Stomach (tissue), 8 donors: ENCODE measurements at regions not wholly inside any gene's neighbourhood (a gene's known extent, or its start where the extent isn't known, plus 50 kb on each side); places are given as distances from the start of the nearest gene placed in this dataset.

Experiments used
- DNase-seq, 2 donors: peaks; one replicate each; pipeline versions ENCODE4 v3.0.0 to v3.0.0-alpha.2; 2013 to 2019
- H3K27ac ChIP-seq, 5 donors: fragments of 200-600 bp in 4 of 5; sonication (generic) in 4 of 5; one replicate each; pipeline ENCODE4 v1.5.1; 2013 to 2019; ENCODE audit warnings: mild to moderate bottlenecking in 1 of 5, moderate library complexity in 1 of 5
- H3K27me3 ChIP-seq, 3 donors: fragments of 200-600 bp; sonication (generic); one replicate each; pipeline ENCODE4 v1.5.1; 2017 to 2019; ENCODE audit warnings: mixed run types in 1 of 3
- H3K36me3 ChIP-seq, 4 donors: fragments of 200-600 bp; sonication (generic); 1 replicate in 3 of 4; 2 replicates in 1 of 4; pipeline ENCODE4 v1.5.1; 2016 to 2019
- H3K4me1 ChIP-seq, 4 donors: fragments of 200-600 bp; sonication (generic); one replicate each; pipeline ENCODE4 v1.5.1; 2016 to 2019
- H3K4me3 ChIP-seq, 4 donors: fragments of 200-600 bp; sonication (generic) in 3 of 4; one replicate each; pipeline ENCODE4 v1.5.1; 2016 to 2019; ENCODE audit warnings: mild to moderate bottlenecking in 1 of 4
- H3K9me3 ChIP-seq, 4 donors: fragments of 200-600 bp; sonication (generic); one replicate each; pipeline ENCODE4 v1.5.1; 2016 to 2019
- EP300 ChIP-seq: sonication (generic); formaldehyde crosslinking; IDR thresholded peaks from one replicate; pipeline ENCODE4 v1.6.1; 2017; ENCODE audit warnings: antibody characterized with exemption
- POLR2A ChIP-seq, 4 donors: fragments of 450-650 bp; IDR thresholded peaks; one replicate each; pipeline ENCODE4 v1.6.1; 2016; ENCODE audit warnings: antibody characterized with exemption in 4 of 4, control low read depth in 2 of 4, mild to moderate bottlenecking in 1 of 4, moderate library complexity in 1 of 4
- POLR2AphosphoS5 ChIP-seq, 3 donors: sonication (generic); formaldehyde crosslinking; IDR thresholded peaks; one replicate each; pipeline ENCODE4 v1.6.1; 2016; ENCODE audit warnings: antibody characterized with exemption in 3 of 3
- WGBS, 5 donors: extraction: QIAGEN DNeasy Blood & Tissue Kit in 3 of 5; methylation state at CpG; one replicate each; pipeline versions ENCODE4 v1.1.5 to v1.1.7; 2013 to 2018; 5-methylcytosine and 5-hydroxymethylcytosine counted together
- intact Hi-C: fragments of 100-400 bp; cut with DNase I; formaldehyde crosslinking; loops from one replicate; pipeline ENCODE4 v1.15.1; 2023; ENCODE audit warnings: low total_unique reads
- TF ChIP-seq, protein P1 (sequence below), 7 experiments: fragments of 450-650 bp in 4 of 7; fragments of 200-600 bp in 3 of 7; sonication (generic) in 3 of 7; IDR thresholded peaks; one replicate each; pipeline ENCODE4 v1.5.1; 2016 to 2019; ENCODE audit warnings: antibody characterized with exemption in 7 of 7, control low read depth in 2 of 7, mild to moderate bottlenecking in 1 of 7
- donor health status: healthy with polysubstance abuse.
- donor health status: Bipolar disorder and iron deficiency.
- donor health status: healthy.

- intact Hi-C loops = no loop called here
- Histone ChIP-seq H3K36me3 (no peaks in the 10 kb centered on the region), H3K27ac (no peak overlapping the region), H3K4me3 (no peak overlapping the region), H3K9me3 (no peaks in the 10 kb centered on the region), H3K4me1 (no peaks in the 10 kb centered on the region), H3K27me3 (peaks cover 0 to 37% (median 0%) of the 10 kb centered on the region in 3 donors)
- TF ChIP-seq, protein P1, sequence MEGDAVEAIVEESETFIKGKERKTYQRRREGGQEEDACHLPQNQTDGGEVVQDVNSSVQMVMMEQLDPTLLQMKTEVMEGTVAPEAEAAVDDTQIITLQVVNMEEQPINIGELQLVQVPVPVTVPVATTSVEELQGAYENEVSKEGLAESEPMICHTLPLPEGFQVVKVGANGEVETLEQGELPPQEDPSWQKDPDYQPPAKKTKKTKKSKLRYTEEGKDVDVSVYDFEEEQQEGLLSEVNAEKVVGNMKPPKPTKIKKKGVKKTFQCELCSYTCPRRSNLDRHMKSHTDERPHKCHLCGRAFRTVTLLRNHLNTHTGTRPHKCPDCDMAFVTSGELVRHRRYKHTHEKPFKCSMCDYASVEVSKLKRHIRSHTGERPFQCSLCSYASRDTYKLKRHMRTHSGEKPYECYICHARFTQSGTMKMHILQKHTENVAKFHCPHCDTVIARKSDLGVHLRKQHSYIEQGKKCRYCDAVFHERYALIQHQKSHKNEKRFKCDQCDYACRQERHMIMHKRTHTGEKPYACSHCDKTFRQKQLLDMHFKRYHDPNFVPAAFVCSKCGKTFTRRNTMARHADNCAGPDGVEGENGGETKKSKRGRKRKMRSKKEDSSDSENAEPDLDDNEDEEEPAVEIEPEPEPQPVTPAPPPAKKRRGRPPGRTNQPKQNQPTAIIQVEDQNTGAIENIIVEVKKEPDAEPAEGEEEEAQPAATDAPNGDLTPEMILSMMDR (IDR thresholded peaks at IDR 0.05) = no peak
- TF ChIP-seq EP300 = no peak
- TF ChIP-seq POLR2AphosphoS5 (IDR thresholded peaks at IDR 0.05) = no peak
- TF ChIP-seq POLR2A (IDR thresholded peaks at IDR 0.05) = no peak
- no peak for DNase-seq
- WGBS, 5 donors = 75 to 88% (median 85%) methylated on average over 12 of the region's 12 CpGs
Measured at GRCh38 chr14:76306131-76306530, 69.8 kb upstream of the ESRRB start.

- Histone ChIP-seq H3K27ac (no peak overlapping the region), H3K36me3 (no peaks in the 10 kb centered on the region), H3K4me1 (no peaks in the 10 kb centered on the region), H3K27me3 (peaks cover 0 to 43% (median 6%) of the 10 kb centered on the region in 3 donors), H3K9me3 (no peaks in the 10 kb centered on the region), H3K4me3 (no peak overlapping the region)
- WGBS, 5 donors = 89 to 91% (median 91%) methylated on average over 15 of the region's 15 CpGs
- TF ChIP-seq POLR2AphosphoS5 (IDR thresholded peaks at IDR 0.05) (no peak), POLR2A (IDR thresholded peaks at IDR 0.05) (no peak), EP300 (no peak)
- TF ChIP-seq, protein P1 (IDR thresholded peaks at IDR 0.05) = no peak
- intact Hi-C loops = no loop called here
- no peak for DNase-seq
Measured at GRCh38 chr14:76307786-76308780, 67.9 kb upstream of the ESRRB start.

GRCh38 chr14:76309572-76310162, 66.3 kb upstream of the ESRRB start:
- DNase-seq = no peak
- H3K27me3 ChIP-seq = peaks cover 0 to 36% (median 6%) of the 10 kb centered on the region in 3 donors
- no peaks in the 10 kb centered on the region for H3K4me1 ChIP-seq
- 73 to 87% (median 81%) methylated on average over 6 to 8 of the region's 8 CpGs for WGBS, 5 donors
- H3K27ac ChIP-seq = peak overlapping the region in 1 of 5 donors; percentile 26
- H3K4me3 ChIP-seq = no peak overlapping the region
- intact Hi-C loops = no loop called here
- no peak for TF ChIP-seq POLR2A (IDR thresholded peaks at IDR 0.05)
- TF ChIP-seq EP300 = no peak
- TF ChIP-seq, protein P1 (IDR thresholded peaks at IDR 0.05) = no peak
- TF ChIP-seq POLR2AphosphoS5 (IDR thresholded peaks at IDR 0.05) = no peak
- H3K36me3 ChIP-seq = no peaks in the 10 kb centered on the region
- H3K9me3 ChIP-seq = no peaks in the 10 kb centered on the region

DNA sequence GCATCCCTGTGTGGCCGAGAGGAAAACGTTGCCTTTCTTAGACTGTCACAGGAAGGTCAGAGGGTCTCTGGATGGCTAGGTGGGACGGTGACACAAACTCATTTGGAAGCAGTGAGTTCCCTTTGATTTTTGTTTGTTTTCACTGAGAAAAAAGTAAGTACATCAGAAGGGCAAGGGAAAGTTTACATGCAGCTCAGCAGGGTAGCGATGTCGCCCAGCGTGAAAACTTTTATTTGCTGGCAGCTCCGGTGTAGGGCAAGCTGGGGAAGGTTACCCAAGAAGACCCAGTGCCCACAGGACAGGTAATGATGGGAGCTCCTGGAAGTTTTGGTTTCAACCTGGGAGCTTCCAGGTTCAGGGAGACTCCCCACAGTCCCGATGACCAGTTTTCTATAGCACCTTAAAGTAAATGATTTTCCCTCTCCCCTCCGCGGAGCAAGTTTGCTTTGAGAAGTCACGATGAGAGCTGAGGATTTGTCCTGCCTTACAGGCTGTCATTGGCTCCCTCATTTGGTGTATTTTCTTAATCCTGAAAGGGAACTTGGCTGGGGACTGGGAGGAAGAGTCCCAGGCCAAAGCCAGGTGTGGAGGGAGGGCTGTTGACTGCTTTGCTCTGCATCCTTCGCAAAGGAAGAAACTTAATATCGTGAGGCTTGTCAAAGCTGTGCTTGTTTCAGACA, 64.7 kb upstream of the ESRRB start:
- Histone ChIP-seq H3K4me1 (no peaks in the 10 kb centered on the region), H3K27ac (peak overlapping the region in 1 of 5 donors; percentile 0), H3K4me3 (no peak overlapping the region), H3K9me3 (no peaks in the 10 kb centered on the region), H3K36me3 (no peaks in the 10 kb centered on the region), H3K27me3 (peaks cover 0 to 31% (median 6%) of the 10 kb centered on the region in 3 donors)
- intact Hi-C loops = no loop called here
- DNase-seq = no peak
- 28 to 49% (median 45%) methylated on average over 13 of the region's 13 CpGs for WGBS, 5 donors
- TF ChIP-seq POLR2AphosphoS5 (IDR thresholded peaks at IDR 0.05) = no peak
- no peak for TF ChIP-seq EP300
- TF ChIP-seq, protein P1 (IDR thresholded peaks at IDR 0.05) = no peak
- TF ChIP-seq POLR2A (IDR thresholded peaks at IDR 0.05) = no peak
